Neural cell (in vitro differentiated cells): ENCODE measurements at regions not wholly inside any gene's neighbourhood (a gene's known extent, or its start where the extent isn't known, plus 50 kb on each side); places are given as distances from the start of the nearest gene placed in this dataset.

Experiments used
- H2AFZ ChIP-seq: fragments of 200-600, 300-800 bp; sonication (generic), shearing (Covaris generic); 2 replicates; pipeline ENCODE4 v1.6.0; 2014; ENCODE audit warnings: low read depth, mild to moderate bottlenecking, antibody characterized with exemption, low read length, moderate library complexity
- H3F3A ChIP-seq: fragments of 200-600 bp; shearing (Covaris generic); 2 replicates; pipeline ENCODE4 v1.6.1; 2016; ENCODE audit warnings: mild to moderate bottlenecking, moderate library complexity, mixed read lengths, antibody characterized with exemption, low read length; ENCODE audit not compliant: insufficient read depth, poor library complexity, severe bottlenecking
- H3K27ac ChIP-seq: fragments of 200-600, 300-800 bp; sonication (generic), shearing (Covaris generic); 2 replicates; pipeline ENCODE4 v1.5.1; 2014; ENCODE audit warnings: mild to moderate bottlenecking, low read length, moderate library complexity
- H3K27me3 ChIP-seq: fragments of 300-800, 200-600 bp; sonication (generic), shearing (Covaris generic); 2 replicates; pipeline ENCODE4 v1.6.0; 2014; ENCODE audit warnings: mild to moderate bottlenecking, low read depth, low read length, moderate library complexity; ENCODE audit not compliant: insufficient read depth
- H3K36me3 ChIP-seq: fragments of 300-800, 200-600 bp; sonication (generic), shearing (Covaris generic); 2 replicates; pipeline ENCODE4 v1.5.1; 2014; ENCODE audit warnings: mild to moderate bottlenecking, antibody characterized with exemption, low read length, moderate library complexity; ENCODE audit not compliant: insufficient read depth
- H3K4me2 ChIP-seq: fragments of 300-800, 200-600 bp; sonication (generic), shearing (Covaris generic); 2 replicates; pipeline ENCODE4 v1.6.0; 2014; ENCODE audit warnings: mild to moderate bottlenecking, low read length
- H3K4me3 ChIP-seq: fragments of 300-800, 200-600 bp; sonication (generic), shearing (Covaris generic); 2 replicates; pipeline ENCODE4 v1.5.1; 2014; ENCODE audit warnings: mild to moderate bottlenecking, low read length, moderate library complexity
- H3K79me2 ChIP-seq: fragments of 200-600 bp; shearing (Covaris generic); replicated peaks from 2 replicates; pipeline ENCODE4 v1.6.0; 2014; ENCODE audit warnings: mild to moderate bottlenecking, low read length, moderate library complexity; ENCODE audit not compliant: insufficient read depth
- H3K9ac ChIP-seq: fragments of 300-800, 200-600 bp; sonication (generic), shearing (Covaris generic); 2 replicates; pipeline ENCODE4 v1.6.1; 2016; ENCODE audit warnings: mild to moderate bottlenecking, low read length, mixed read lengths
- H3K9me2 ChIP-seq: fragments of 200-600 bp; shearing (Covaris generic); 2 replicates; pipeline ENCODE4 v1.6.1; 2016; ENCODE audit warnings: mild to moderate bottlenecking, low read length, mixed read lengths; ENCODE audit not compliant: insufficient read depth
- H3K9me3 ChIP-seq: fragments of 200-600, 300-800 bp; sonication (generic), shearing (Covaris generic); 2 replicates; pipeline ENCODE4 v1.6.1; 2016; ENCODE audit warnings: mild to moderate bottlenecking, mixed run types, low read length, moderate library complexity, mixed read lengths
- H4K20me1 ChIP-seq: fragments of 200-600 bp; shearing (Covaris generic); 2 replicates; pipeline ENCODE4 v1.6.1; 2016; ENCODE audit warnings: mild to moderate bottlenecking, mixed run types; ENCODE audit not compliant: insufficient read depth
- CTCF ChIP-seq: fragments of 450-650 bp; IDR thresholded peaks from 2 replicates; pipeline ENCODE4 v1.5.1; 2014; ENCODE audit warnings: antibody characterized with exemption, mild to moderate bottlenecking, moderate library complexity; ENCODE audit not compliant: poor library complexity, severe bottlenecking
- EP300 ChIP-seq: fragments of 450-650 bp; conservative IDR thresholded peaks from 2 replicates; pipeline ENCODE4 v1.6.1; 2014; ENCODE audit warnings: antibody characterized with exemption, mild to moderate bottlenecking, moderate library complexity; ENCODE audit not compliant: poor library complexity, severe bottlenecking
- EZH2 ChIP-seq: fragments of 200-600, 300-800 bp; shearing (Covaris generic), sonication (generic); IDR thresholded peaks from 2 replicates; pipeline ENCODE4 v1.6.1; 2014; ENCODE audit warnings: antibody characterized with exemption, low read length, borderline replicate concordance, mild to moderate bottlenecking; ENCODE audit not compliant: insufficient read depth, poor library complexity, severe bottlenecking
- MXI1 ChIP-seq: fragments of 450-650 bp; conservative IDR thresholded peaks from 2 replicates; pipeline ENCODE4 v1.6.1; 2014; ENCODE audit warnings: antibody characterized with exemption, mild to moderate bottlenecking; ENCODE audit not compliant: poor library complexity, severe bottlenecking
- POLR2AphosphoS5 ChIP-seq: IDR thresholded peaks from 2 replicates; pipeline ENCODE4 v1.6.1; 2012
- RAD21 ChIP-seq: fragments of 450-650 bp; conservative IDR thresholded peaks from 2 replicates; pipeline ENCODE4 v1.6.1; 2014; ENCODE audit warnings: antibody characterized with exemption, mild to moderate bottlenecking, moderate library complexity
- REST ChIP-seq: IDR thresholded peaks from 2 replicates; pipeline ENCODE4 v1.6.1; 2012; ENCODE audit warnings: borderline replicate concordance
- SMC3 ChIP-seq: fragments of 450-650 bp; conservative IDR thresholded peaks from 2 replicates; pipeline ENCODE4 v1.6.1; 2014; ENCODE audit warnings: antibody characterized with exemption, mild to moderate bottlenecking, moderate library complexity; ENCODE audit not compliant: poor library complexity
- TAF1 ChIP-seq: IDR thresholded peaks from 2 replicates; pipeline ENCODE4 v1.6.1; 2012; ENCODE audit warnings: low read depth

GRCh38 chr6:48826152-48826515, 636.9 kb downstream of the MMUT start:
- Histone ChIP-seq H3K36me3 (no peaks in the 10 kb centered on the region), H3K27ac (no peak overlapping the region), H3K27me3 (no peaks in the 10 kb centered on the region), H2AFZ (no peak overlapping the region), H3K4me2 (no peak overlapping the region), H3K9ac (no peak overlapping the region), H4K20me1 (no peaks in the 10 kb centered on the region), H3K9me2 (no peaks in the 10 kb centered on the region), H3K79me2 (no peaks in the 10 kb centered on the region), H3F3A (no peaks in the 10 kb centered on the region), H3K4me3 (no peak overlapping the region), H3K9me3 (no peaks in the 10 kb centered on the region)
- TF ChIP-seq POLR2AphosphoS5 (no peak), SMC3 (no peak), TAF1 (no peak), RAD21 (no peak), EP300 (no peak), MXI1 (no peak), REST (no peak), CTCF (no peak), EZH2 (no peak)

- Histone ChIP-seq H3K36me3 (no peaks in the 10 kb centered on the region), H4K20me1 (no peaks in the 10 kb centered on the region), H3K9me2 (no peaks in the 10 kb centered on the region), H3K9me3 (no peaks in the 10 kb centered on the region), H3K4me3 (no peak overlapping the region), H3F3A (no peaks in the 10 kb centered on the region), H3K27ac (no peak overlapping the region), H3K4me2 (no peak overlapping the region), H3K27me3 (no peaks in the 10 kb centered on the region), H3K79me2 (no peaks in the 10 kb centered on the region), H3K9ac (no peak overlapping the region), H2AFZ (no peak overlapping the region)
- TF ChIP-seq REST (no peak), POLR2AphosphoS5 (no peak), RAD21 (no peak)
Measured at GRCh38 chr6:48825501-48826151, 637.4 kb downstream of the MMUT start.
